ENCODE measurements at regions not wholly inside any gene's neighbourhood (a gene's known extent, or its start where the extent isn't known, plus 50 kb on each side); places are given as distances from the start of the nearest gene placed in this dataset.

GRCh38 chr15:81795899-81796298 lies 249.9 kb downstream of the MEX3B start:
- TF ChIP-seq CTCF (conservative IDR thresholded peaks at IDR 0.05 in 1 of 2, IDR thresholded peaks at IDR 0.05 in 1 of 2; ENCODE audit: extremely low read depth in 1 of 2, insufficient read depth in 1 of 2, low read depth in 1 of 2, low read length in 2 of 2) (no peak), EZH2 (IDR thresholded peaks at IDR 0.05; ENCODE audit: borderline replicate concordance, low read length) (no peak)
